Osteoblast (primary cell): ENCODE measurements at regions not wholly inside any gene's neighbourhood (a gene's known extent, or its start where the extent isn't known, plus 50 kb on each side); places are given as distances from the start of the nearest gene placed in this dataset.

ENCODE experiments used
- DNase-seq: peaks from one replicate; pipeline ENCODE4 v3.0.0; 2011; ENCODE audit warnings: low spot score, mixed read lengths; ENCODE audit not compliant: insufficient read length; ENCODE audit errors: missing footprints
- H2AFZ ChIP-seq: 2 replicates; pipeline ENCODE4 v1.6.0; 2011; ENCODE audit warnings: mild to moderate bottlenecking, low read length
- H3K27ac ChIP-seq: 2 replicates; pipeline ENCODE4 v1.5.1; 2011; ENCODE audit warnings: mild to moderate bottlenecking, low read depth, low read length, moderate library complexity
- H3K27me3 ChIP-seq: 2 replicates; pipeline ENCODE4 v1.6.0; 2012; ENCODE audit warnings: mild to moderate bottlenecking, control low read depth, inconsistent platforms, low read length, moderate library complexity; ENCODE audit not compliant: insufficient read depth
- H3K36me3 ChIP-seq: 2 replicates; pipeline ENCODE4 v1.5.1; 2011; ENCODE audit warnings: mild to moderate bottlenecking, low read length, control low read depth, moderate library complexity; ENCODE audit not compliant: insufficient read depth
- H3K4me1 ChIP-seq: 2 replicates; pipeline ENCODE4 v1.5.1; 2011; ENCODE audit warnings: mild to moderate bottlenecking, low read length, control low read depth, moderate library complexity; ENCODE audit not compliant: insufficient read depth
- H3K4me2 ChIP-seq: 2 replicates; pipeline ENCODE4 v1.6.0; 2011; ENCODE audit warnings: mild to moderate bottlenecking, low read length; ENCODE audit not compliant: insufficient read depth
- H3K4me3 ChIP-seq: fragments of 200-600 bp; sonication (generic); 3 replicates; pipeline ENCODE4 v1.5.1; 2012; ENCODE audit warnings: mild to moderate bottlenecking, low read length, inconsistent platforms; ENCODE audit not compliant: insufficient read depth
- H3K79me2 ChIP-seq: 2 replicates; pipeline ENCODE4 v1.6.0; 2012; ENCODE audit warnings: mild to moderate bottlenecking, low read length, control low read depth, inconsistent platforms; ENCODE audit not compliant: insufficient read depth
- H3K9me3 ChIP-seq: 2 replicates; pipeline ENCODE4 v1.5.1; 2011; ENCODE audit warnings: low read depth, low read length, control low read depth
- H4K20me1 ChIP-seq: 2 replicates; pipeline ENCODE4 v1.6.0; 2012; ENCODE audit warnings: mild to moderate bottlenecking, low read length, control low read depth; ENCODE audit not compliant: insufficient read depth
- TF ChIP-seq, protein P1 (sequence below): IDR thresholded peaks from 2 replicates; pipeline ENCODE4 v1.5.1; 2011; ENCODE audit warnings: mild to moderate bottlenecking, low read depth, low read length, moderate library complexity; ENCODE audit errors: extremely low read depth

DNA sequence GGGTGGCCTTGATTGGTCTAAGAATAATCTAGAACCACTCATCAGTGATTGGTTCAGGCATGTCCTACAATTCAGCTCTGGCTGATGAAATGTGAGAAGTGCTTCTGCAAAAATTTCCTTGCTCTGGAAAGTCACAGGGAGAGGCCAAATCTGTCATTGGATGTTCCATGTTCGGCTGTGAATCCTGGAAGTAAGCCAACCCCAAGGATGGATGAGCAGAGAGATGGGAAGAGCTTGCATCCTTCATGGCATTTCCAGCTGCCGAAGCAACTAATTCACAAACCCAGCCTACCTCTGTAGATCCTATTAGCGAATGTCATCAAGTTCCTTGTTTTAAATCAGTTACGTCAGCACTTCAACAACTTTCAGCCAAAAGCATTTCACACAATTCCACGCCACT is 187.2 kb upstream of the SOX4 start:
- Histone ChIP-seq H3K4me1 (peaks cover 6% of the 10 kb centered on the region), H3K36me3 (no peaks in the 10 kb centered on the region), H3K79me2 (no peaks in the 10 kb centered on the region), H3K4me3 (no peak overlapping the region), H3K9me3 (no peaks in the 10 kb centered on the region), H3K27ac (no peak overlapping the region), H3K4me2 (no peak overlapping the region), H3K27me3 (no peaks in the 10 kb centered on the region), H2AFZ (no peak overlapping the region), H4K20me1 (no peaks in the 10 kb centered on the region)
- no peak for DNase-seq
- TF ChIP-seq, protein P1, sequence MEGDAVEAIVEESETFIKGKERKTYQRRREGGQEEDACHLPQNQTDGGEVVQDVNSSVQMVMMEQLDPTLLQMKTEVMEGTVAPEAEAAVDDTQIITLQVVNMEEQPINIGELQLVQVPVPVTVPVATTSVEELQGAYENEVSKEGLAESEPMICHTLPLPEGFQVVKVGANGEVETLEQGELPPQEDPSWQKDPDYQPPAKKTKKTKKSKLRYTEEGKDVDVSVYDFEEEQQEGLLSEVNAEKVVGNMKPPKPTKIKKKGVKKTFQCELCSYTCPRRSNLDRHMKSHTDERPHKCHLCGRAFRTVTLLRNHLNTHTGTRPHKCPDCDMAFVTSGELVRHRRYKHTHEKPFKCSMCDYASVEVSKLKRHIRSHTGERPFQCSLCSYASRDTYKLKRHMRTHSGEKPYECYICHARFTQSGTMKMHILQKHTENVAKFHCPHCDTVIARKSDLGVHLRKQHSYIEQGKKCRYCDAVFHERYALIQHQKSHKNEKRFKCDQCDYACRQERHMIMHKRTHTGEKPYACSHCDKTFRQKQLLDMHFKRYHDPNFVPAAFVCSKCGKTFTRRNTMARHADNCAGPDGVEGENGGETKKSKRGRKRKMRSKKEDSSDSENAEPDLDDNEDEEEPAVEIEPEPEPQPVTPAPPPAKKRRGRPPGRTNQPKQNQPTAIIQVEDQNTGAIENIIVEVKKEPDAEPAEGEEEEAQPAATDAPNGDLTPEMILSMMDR, result no peak

DNA sequence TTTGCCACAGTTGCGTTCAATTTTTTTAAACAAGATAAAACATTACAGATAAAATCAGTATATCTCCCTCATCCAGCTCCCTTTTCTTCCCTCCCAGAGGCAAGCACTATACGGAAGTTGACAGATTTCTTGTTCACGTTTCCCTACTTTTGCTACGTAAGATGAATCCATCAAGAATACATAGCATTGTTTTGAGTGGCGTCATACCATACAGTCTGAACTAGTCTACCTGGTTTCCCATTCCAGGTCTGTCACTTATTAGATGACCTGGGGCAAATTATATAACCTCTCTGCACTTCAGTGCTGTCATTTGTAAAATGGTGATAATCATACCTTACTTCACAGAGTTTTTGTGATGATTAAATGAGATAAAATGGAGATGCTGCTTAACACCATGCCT is 184.3 kb upstream of the SOX4 start:
- no peaks in the 10 kb centered on the region for H3K79me2 ChIP-seq
- H3K4me1 ChIP-seq, result no peaks in the 10 kb centered on the region
- no peaks in the 10 kb centered on the region for H4K20me1 ChIP-seq
- H3K27me3 ChIP-seq, result no peaks in the 10 kb centered on the region
- H3K4me3 ChIP-seq, result no peak overlapping the region
- TF ChIP-seq, protein P1, result no peak
- H2AFZ ChIP-seq, result no peak overlapping the region
- H3K4me2 ChIP-seq, result no peak overlapping the region
- H3K27ac ChIP-seq, result no peak overlapping the region
- H3K9me3 ChIP-seq, result no peaks in the 10 kb centered on the region
- DNase-seq, result no peak
- no peaks in the 10 kb centered on the region for H3K36me3 ChIP-seq

DNA sequence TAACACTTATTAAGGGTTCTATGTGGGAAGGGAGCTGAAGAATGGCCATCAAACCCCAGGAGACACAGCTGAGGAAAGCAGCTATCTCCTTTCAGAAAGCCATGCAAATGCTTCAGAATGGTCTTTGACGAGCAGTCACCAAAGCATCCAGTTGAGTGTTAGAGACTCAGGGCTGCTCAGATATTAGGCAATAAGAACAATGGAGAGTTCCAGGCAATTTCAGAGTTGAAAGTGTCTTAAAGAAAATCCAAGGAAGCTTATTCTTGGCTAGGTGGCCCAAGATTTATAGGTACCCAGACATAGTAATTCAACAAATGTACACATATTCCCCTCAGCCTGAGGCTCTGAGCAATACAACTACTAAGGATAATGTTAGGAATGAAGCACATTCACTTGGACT is 180.1 kb upstream of the SOX4 start:
- no peak overlapping the region for H3K4me2 ChIP-seq
- TF ChIP-seq, protein P1, result no peak
- H3K9me3 ChIP-seq, result no peaks in the 10 kb centered on the region
- H3K4me1 ChIP-seq, result no peaks in the 10 kb centered on the region
- H3K27ac ChIP-seq, result no peak overlapping the region
- no peaks in the 10 kb centered on the region for H3K27me3 ChIP-seq
- no peaks in the 10 kb centered on the region for H4K20me1 ChIP-seq
- no peak overlapping the region for H3K4me3 ChIP-seq
- no peak overlapping the region for H2AFZ ChIP-seq
- H3K36me3 ChIP-seq, result no peaks in the 10 kb centered on the region
- no peak for DNase-seq
- H3K79me2 ChIP-seq, result no peaks in the 10 kb centered on the region

DNA sequence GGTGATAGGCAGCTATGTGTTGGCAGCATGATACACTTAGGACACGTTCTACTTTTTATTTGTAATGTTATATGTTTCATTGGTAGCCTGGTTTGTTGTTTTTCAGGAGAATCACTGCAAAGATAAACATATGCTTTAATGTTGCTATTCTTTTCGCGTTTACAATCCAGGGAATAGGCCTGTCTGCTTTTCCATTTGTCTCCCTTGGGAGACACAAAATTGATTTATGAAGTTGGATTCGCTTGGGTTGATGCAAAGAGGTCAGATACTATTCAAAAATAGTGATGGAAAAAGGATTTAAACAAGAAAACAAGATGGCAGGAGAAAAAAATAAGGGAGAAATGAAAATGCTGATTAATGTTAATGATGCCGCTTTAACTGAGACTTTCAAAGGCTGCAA is 179.5 kb upstream of the SOX4 start:
- DNase-seq, result no peak
- Histone ChIP-seq H3K27ac (no peak overlapping the region), H3K4me2 (no peak overlapping the region), H3K4me3 (no peak overlapping the region), H3K79me2 (no peaks in the 10 kb centered on the region), H3K36me3 (no peaks in the 10 kb centered on the region), H4K20me1 (no peaks in the 10 kb centered on the region), H3K9me3 (no peaks in the 10 kb centered on the region), H3K27me3 (no peaks in the 10 kb centered on the region), H3K4me1 (no peaks in the 10 kb centered on the region), H2AFZ (no peak overlapping the region)
- TF ChIP-seq, protein P1, result no peak
